B cell (primary cell): ENCODE measurements at regions not wholly inside any gene's neighbourhood (a gene's known extent, or its start where the extent isn't known, plus 50 kb on each side); places are given as distances from the start of the nearest gene placed in this dataset.

ENCODE experiments used
- ATAC-seq: fragments of 200-7000 bp; cut with Tn5 transposase; one replicate; pipeline ENCODE4 v1.10.0; 2021; ENCODE audit warnings: low read depth, mild to moderate bottlenecking, moderate number of reproducible peaks, moderate library complexity
- CTCF ChIA-PET: fragments of 350-600 bp; sonication (Branson Sonifier 250); formaldehyde crosslinking; loops from one replicate; lab custom pipeline; 2021; ENCODE audit warnings: antibody characterized with exemption, inconsistent platforms; lab: Charles Lee
- POLR2A ChIA-PET: fragments of 350-600 bp; sonication (Branson Sonifier 250); formaldehyde crosslinking; loops from one replicate; lab custom pipeline; 2021; ENCODE audit warnings: antibody characterized with exemption; lab: Charles Lee
- DNase-seq: peaks from one replicate; pipeline ENCODE4 v3.0.0; 2013
- H2AFZ ChIP-seq: 2 replicates; pipeline ENCODE4 v1.6.1; 2012; ENCODE audit warnings: mild to moderate bottlenecking, low read depth, low read length; ENCODE audit not compliant: insufficient read depth, poor library complexity, severe bottlenecking
- H3K27ac ChIP-seq, 2 donors: 1 replicate in 1 of 2; 2 replicates in 1 of 2; pipeline ENCODE4 v1.5.1; 2012 to 2013; ENCODE audit warnings: low read length in 2 of 2, mild to moderate bottlenecking in 2 of 2, moderate library complexity in 1 of 2
- H3K27me3 ChIP-seq, 4 experiments: fragments of 200-600 bp in 1 of 4; sonication (generic) in 1 of 4; replicated peaks in 1 of 4; 1 replicate in 2 of 4; 2 replicates in 2 of 4; pipeline versions ENCODE4 v1.6.1 to v1.7.0; 2013 to 2016; ENCODE audit warnings: low read length in 3 of 4, mild to moderate bottlenecking in 2 of 4, mixed read lengths in 1 of 4, moderate library complexity in 1 of 4; ENCODE audit not compliant: insufficient read depth in 4 of 4, control insufficient read depth in 3 of 4; ENCODE audit errors: control extremely low read depth in 1 of 4
- H3K36me3 ChIP-seq, 2 experiments: replicated peaks in 1 of 2; 1 replicate in 1 of 2; 2 replicates in 1 of 2; pipeline versions ENCODE4 v1.6.1 to v1.7.1; 2013; ENCODE audit warnings: low read length in 1 of 2; ENCODE audit not compliant: insufficient read depth in 2 of 2, control insufficient read depth in 1 of 2; ENCODE audit errors: control extremely low read depth in 1 of 2, extremely low read depth in 1 of 2
- H3K4me1 ChIP-seq, 2 donors: fragments of 200-600 bp in 1 of 2; sonication (generic) in 1 of 2; 1 replicate in 1 of 2; 2 replicates in 1 of 2; pipeline versions ENCODE4 v1.5.1 to v1.6.1; 2013 to 2017; ENCODE audit warnings: low read length in 2 of 2; ENCODE audit not compliant: control insufficient read depth in 2 of 2, insufficient read depth in 2 of 2
- H3K4me2 ChIP-seq: replicated peaks from 2 replicates; pipeline ENCODE3; 2012; ENCODE audit warnings: mild to moderate bottlenecking, low read depth, low read length; ENCODE audit not compliant: poor library complexity, severe bottlenecking
- H3K4me3 ChIP-seq, 5 experiments: fragments of 200-600 bp in 1 of 5; sonication (generic) in 1 of 5; 1 replicate in 3 of 5; 2 replicates in 2 of 5; pipeline versions ENCODE4 v1.5.1 to v1.7.0; 2011 to 2016; ENCODE audit warnings: low read length in 4 of 5, mild to moderate bottlenecking in 4 of 5, low read depth in 2 of 5, control low read depth in 1 of 5, moderate library complexity in 1 of 5; ENCODE audit not compliant: insufficient read depth in 1 of 5; ENCODE audit errors: control extremely low read depth in 1 of 5, extremely low read depth in 1 of 5
- H3K79me2 ChIP-seq: fragments of 200-600 bp; sonication (generic); one replicate; pipeline ENCODE4 v1.6.0; 2016; ENCODE audit warnings: low read length; ENCODE audit not compliant: control insufficient read depth, insufficient read depth
- H3K9ac ChIP-seq: fragments of 200-600 bp; sonication (generic); 2 replicates; pipeline ENCODE4 v1.6.1; 2017; ENCODE audit warnings: mild to moderate bottlenecking, low read length, moderate library complexity
- H3K9me3 ChIP-seq, 3 donors: one replicate each; pipeline versions ENCODE4 v1.6.1 to v1.7.1; 2013; ENCODE audit warnings: low read length in 2 of 3; ENCODE audit not compliant: control insufficient read depth in 2 of 3, insufficient read depth in 1 of 3; ENCODE audit errors: control extremely low read depth in 1 of 3
- H4K20me1 ChIP-seq: 2 replicates; pipeline ENCODE4 v1.6.0; 2012; ENCODE audit warnings: mild to moderate bottlenecking, low read length; ENCODE audit not compliant: insufficient read depth, control insufficient read depth, poor library complexity, severe bottlenecking
- H3K27ac Mint-ChIP-seq: one replicate; pipeline ENCODE4 v1.8.0; 2021; ENCODE audit warnings: mixed read lengths
- H3K27me3 Mint-ChIP-seq: one replicate; pipeline ENCODE4 v1.8.0; 2021; ENCODE audit warnings: mixed read lengths
- H3K4me1 Mint-ChIP-seq: one replicate; pipeline ENCODE4 v1.8.0; 2021; ENCODE audit warnings: mixed read lengths
- H3K4me3 Mint-ChIP-seq: one replicate; pipeline ENCODE4 v1.8.0; 2021; ENCODE audit warnings: mixed read lengths
- H3K9me3 Mint-ChIP-seq: one replicate; pipeline ENCODE4 v1.8.0; 2022; ENCODE audit warnings: mixed read lengths; ENCODE audit not compliant: insufficient read depth
- EZH2 ChIP-seq: IDR thresholded peaks from 2 replicates; pipeline ENCODE4 v1.6.1; 2012; ENCODE audit warnings: borderline replicate concordance, low read depth, mild to moderate bottlenecking, moderate library complexity, low read length; ENCODE audit not compliant: insufficient read depth, poor library complexity, severe bottlenecking
- WGBS: methylation state at CpG from one replicate; pipeline ENCODE4 v1.1.5; 2013; ENCODE audit warnings: missing lambda C conversion rate; ENCODE audit not compliant: insufficient coverage; 5-methylcytosine and 5-hydroxymethylcytosine counted together
- intact Hi-C: fragments of 100-400 bp; cut with micrococcal nuclease; formaldehyde crosslinking; loops from one replicate; pipeline ENCODE4 v1.10.0; 2022
- TF ChIP-seq, protein P1 (sequence below): fragments of 200-600 bp; IDR thresholded peaks from one replicate; pipeline ENCODE4 v1.8.0; 2022; ENCODE audit warnings: antibody characterized with exemption, mild to moderate bottlenecking

DNA sequence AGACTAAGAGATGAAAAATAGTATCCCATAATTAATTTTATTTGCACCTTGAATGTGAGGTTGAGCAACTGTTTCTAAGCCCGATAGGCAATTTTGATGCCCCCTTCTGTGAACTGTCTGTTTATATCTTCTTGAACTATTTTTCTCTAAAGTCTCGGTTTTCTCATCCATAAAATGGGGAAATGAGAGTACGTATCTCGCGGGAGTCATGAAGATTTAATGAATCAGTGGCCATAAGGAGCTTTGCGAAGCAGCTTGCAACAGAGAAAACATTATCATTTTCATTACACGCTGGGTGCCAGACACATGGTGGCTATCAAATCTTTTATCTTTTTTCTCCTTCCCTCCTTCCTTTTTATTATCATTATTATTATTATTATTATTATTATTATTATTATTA, 108.1 kb upstream of the CARD11 start:
- Histone ChIP-seq H3K27ac (no peak overlapping the region), H3K79me2 (no peaks in the 10 kb centered on the region), H3K27me3 (no peaks in the 10 kb centered on the region), H3K4me3 (no peak overlapping the region), H3K4me2 (peak overlapping the region; percentile 26), H3K4me1 (peaks cover 25 to 27% of the 10 kb centered on the region in 2 donors), H3K9ac (no peak overlapping the region), H3K9me3 (no peaks in the 10 kb centered on the region), H4K20me1 (no peaks in the 10 kb centered on the region), H2AFZ (no peak overlapping the region), H3K36me3 (no peaks in the 10 kb centered on the region)
- intact Hi-C loops: loop anchor here (10.0 kb wide), 2 partner anchors 57 to 697 kb away; no protein-coding TSS in a partner anchor
- Mint-ChIP-seq H3K4me3 (peak overlapping the region; percentile 12), H3K4me1 (peaks cover 35% of the 10 kb centered on the region), H3K9me3 (no peaks in the 10 kb centered on the region), H3K27ac (no peak overlapping the region), H3K27me3 (peaks cover 5% of the 10 kb centered on the region)
- ChIA-PET POLR2A (no interaction called here), CTCF (interaction anchor here (1.5 to 4.0 kb wide), 4 partner anchors 86 to 285 kb away, joined by 3 to 20 read pairs (median 8); no protein-coding TSS in a partner anchor)
- no peak for TF ChIP-seq EZH2
- TF ChIP-seq, protein P1, sequence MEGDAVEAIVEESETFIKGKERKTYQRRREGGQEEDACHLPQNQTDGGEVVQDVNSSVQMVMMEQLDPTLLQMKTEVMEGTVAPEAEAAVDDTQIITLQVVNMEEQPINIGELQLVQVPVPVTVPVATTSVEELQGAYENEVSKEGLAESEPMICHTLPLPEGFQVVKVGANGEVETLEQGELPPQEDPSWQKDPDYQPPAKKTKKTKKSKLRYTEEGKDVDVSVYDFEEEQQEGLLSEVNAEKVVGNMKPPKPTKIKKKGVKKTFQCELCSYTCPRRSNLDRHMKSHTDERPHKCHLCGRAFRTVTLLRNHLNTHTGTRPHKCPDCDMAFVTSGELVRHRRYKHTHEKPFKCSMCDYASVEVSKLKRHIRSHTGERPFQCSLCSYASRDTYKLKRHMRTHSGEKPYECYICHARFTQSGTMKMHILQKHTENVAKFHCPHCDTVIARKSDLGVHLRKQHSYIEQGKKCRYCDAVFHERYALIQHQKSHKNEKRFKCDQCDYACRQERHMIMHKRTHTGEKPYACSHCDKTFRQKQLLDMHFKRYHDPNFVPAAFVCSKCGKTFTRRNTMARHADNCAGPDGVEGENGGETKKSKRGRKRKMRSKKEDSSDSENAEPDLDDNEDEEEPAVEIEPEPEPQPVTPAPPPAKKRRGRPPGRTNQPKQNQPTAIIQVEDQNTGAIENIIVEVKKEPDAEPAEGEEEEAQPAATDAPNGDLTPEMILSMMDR: no peak
- WGBS: 0% methylated on average over 3 of the region's 7 CpGs
- DNase-seq (peak; percentile 47), ATAC-seq (no peak)

DNA sequence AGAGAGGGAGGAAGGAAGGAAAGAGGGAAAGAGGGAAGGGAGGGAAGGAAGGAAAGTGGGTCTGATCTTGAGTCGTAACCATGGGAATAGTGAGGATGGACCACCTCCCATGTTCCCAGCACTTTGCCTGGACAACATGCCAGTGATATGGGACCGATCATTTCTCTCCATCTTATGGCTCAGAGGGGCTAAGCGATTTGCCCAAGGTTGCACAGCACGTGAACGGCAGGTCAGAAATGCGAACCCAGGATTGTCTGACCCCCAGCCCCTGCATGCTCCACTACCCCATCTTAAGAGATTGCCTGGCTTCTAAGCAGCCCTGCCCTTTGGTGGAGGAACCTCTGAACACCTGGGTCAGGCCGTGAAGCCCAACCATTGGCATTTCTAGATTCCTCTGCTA, 109.0 kb upstream of the CARD11 start:
- Histone ChIP-seq H3K9ac (no peak overlapping the region), H3K9me3 (no peaks in the 10 kb centered on the region), H3K4me3 (no peak overlapping the region), H2AFZ (no peak overlapping the region), H3K4me2 (no peak overlapping the region), H4K20me1 (no peaks in the 10 kb centered on the region), H3K27me3 (no peaks in the 10 kb centered on the region), H3K27ac (no peak overlapping the region), H3K36me3 (no peaks in the 10 kb centered on the region), H3K4me1 (peaks cover 27 to 29% of the 10 kb centered on the region in 2 donors), H3K79me2 (no peaks in the 10 kb centered on the region)
- Mint-ChIP-seq H3K4me3 (no peak overlapping the region), H3K4me1 (peaks cover 35% of the 10 kb centered on the region), H3K27me3 (peaks cover 5% of the 10 kb centered on the region), H3K9me3 (no peaks in the 10 kb centered on the region), H3K27ac (peak overlapping the region; percentile 37)
- ATAC-seq (no peak), DNase-seq (no peak)
- ChIA-PET CTCF (interaction anchor here (1.5 to 4.0 kb wide), 4 partner anchors 87 to 286 kb away, joined by 3 to 20 read pairs (median 8); no protein-coding TSS in a partner anchor), POLR2A (no interaction called here)
- TF ChIP-seq, protein P1: no peak
- no peak for TF ChIP-seq EZH2
- intact Hi-C loops: loop anchor here (10.0 kb wide), 2 partner anchors 58 to 698 kb away; no protein-coding TSS in a partner anchor
- 79% methylated on average over 7 of the region's 7 CpGs for WGBS
